ENCODE measurements at regions not wholly inside any gene's neighbourhood (a gene's known extent, or its start where the extent isn't known, plus 50 kb on each side); places are given as distances from the start of the nearest gene placed in this dataset.

DNA sequence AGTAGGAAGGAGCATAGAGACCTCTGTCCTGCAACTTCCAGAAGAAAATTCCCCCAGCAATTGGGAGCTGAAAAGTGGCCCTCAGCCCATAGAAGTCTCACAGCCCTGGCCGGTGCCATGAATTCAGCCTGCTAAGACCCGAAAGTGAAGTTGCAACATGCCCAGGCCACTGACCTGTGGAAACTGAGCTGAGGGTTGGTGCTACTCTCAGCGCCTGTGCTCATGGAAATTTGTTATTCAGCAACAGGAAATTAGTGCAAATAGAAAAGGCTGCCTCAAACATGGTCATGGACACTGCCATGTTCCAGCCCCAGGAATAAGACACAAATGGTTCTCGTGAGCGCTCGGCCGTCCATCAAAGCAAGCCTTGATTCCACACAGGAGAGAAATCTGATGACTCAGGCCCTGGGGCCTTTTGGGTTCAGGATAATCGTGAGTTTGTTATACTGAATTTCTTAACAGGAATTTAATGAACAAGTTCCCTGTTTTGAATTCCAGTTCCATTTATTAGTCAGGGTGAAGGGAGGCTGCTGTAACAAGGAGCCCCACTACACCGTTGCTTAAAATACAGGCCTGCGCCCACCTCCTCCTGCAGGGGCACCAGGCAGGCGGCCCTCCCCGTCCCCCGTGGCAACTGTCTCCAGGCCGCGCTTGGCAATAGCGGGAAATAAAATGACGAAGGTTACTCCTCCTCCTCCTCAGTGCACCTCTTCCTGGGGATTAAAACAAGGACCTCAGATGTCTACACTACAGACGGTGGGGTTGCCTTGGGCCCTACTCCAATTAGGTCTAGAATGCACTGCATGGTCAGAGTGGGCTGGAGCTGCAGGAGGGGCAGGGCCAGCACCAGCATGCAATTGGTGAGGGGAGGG, 152.9 kb downstream of the ERMARD start:
- ATAC-seq: no peak

DNA sequence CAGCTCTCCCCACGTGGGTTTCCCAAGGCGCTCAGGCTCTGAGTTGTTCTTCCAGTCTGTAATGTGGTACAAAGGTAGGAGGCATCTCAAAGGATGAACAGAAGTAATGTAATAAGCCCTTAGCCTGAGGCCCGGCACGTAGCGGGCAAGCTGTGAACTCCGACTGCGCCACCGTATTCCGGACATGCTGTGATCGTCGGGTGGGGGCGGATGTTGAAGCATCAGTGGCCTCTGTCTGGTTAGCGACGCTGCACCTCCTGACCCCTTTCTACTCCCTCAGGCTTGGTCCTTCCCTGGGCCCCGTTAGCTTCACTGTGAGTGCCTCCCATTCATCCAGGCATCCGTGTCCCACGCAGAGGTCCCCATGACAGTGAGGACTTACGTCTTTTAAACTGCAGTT, 151.7 kb downstream of the ERMARD start:
- no peak overlapping the region for H3K4me2 ChIP-seq
- H3K4me1 ChIP-seq (ENCODE audit: insufficient read depth): no peaks in the 10 kb centered on the region
- H3K27ac Mint-ChIP-seq: no peak overlapping the region
- H3K27me3 Mint-ChIP-seq (ENCODE audit: insufficient read depth, low read depth, poor library complexity): peaks cover 5% of the 10 kb centered on the region
- ATAC-seq (no peak), DNase-seq (ENCODE audit: low spot score) (no peak)
- H3K27me3 ChIP-seq (ENCODE audit: insufficient read depth): no peaks in the 10 kb centered on the region
- no peak overlapping the region for H2AFZ ChIP-seq
- no peak overlapping the region for H3K27ac ChIP-seq (ENCODE audit: low read depth)
- no peaks in the 10 kb centered on the region for H3K79me2 ChIP-seq (replicated peaks; ENCODE audit: insufficient read depth)
- no peak overlapping the region for H3K4me3 ChIP-seq
- H3K9me2 ChIP-seq (ENCODE audit: insufficient read depth): no peaks in the 10 kb centered on the region
- peaks cover 4% of the 10 kb centered on the region; the same call in 1 of the 3 replicates for H3K4me1 Mint-ChIP-seq
- H3K36me3 Mint-ChIP-seq (ENCODE audit: low read depth): no peaks in the 10 kb centered on the region; the same call in 2 of the 3 replicates
- no peak overlapping the region for H3K4me3 Mint-ChIP-seq
- H3F3A ChIP-seq (replicated peaks; ENCODE audit: low read depth): no peaks in the 10 kb centered on the region
- peaks cover 20% of the 10 kb centered on the region for H3K9me3 Mint-ChIP-seq
- no peaks in the 10 kb centered on the region for H4K20me1 ChIP-seq (replicated peaks; ENCODE audit: insufficient read depth)
- no peaks in the 10 kb centered on the region for H3K36me3 ChIP-seq (ENCODE audit: insufficient read depth)
- TF ChIP-seq, protein P1, sequence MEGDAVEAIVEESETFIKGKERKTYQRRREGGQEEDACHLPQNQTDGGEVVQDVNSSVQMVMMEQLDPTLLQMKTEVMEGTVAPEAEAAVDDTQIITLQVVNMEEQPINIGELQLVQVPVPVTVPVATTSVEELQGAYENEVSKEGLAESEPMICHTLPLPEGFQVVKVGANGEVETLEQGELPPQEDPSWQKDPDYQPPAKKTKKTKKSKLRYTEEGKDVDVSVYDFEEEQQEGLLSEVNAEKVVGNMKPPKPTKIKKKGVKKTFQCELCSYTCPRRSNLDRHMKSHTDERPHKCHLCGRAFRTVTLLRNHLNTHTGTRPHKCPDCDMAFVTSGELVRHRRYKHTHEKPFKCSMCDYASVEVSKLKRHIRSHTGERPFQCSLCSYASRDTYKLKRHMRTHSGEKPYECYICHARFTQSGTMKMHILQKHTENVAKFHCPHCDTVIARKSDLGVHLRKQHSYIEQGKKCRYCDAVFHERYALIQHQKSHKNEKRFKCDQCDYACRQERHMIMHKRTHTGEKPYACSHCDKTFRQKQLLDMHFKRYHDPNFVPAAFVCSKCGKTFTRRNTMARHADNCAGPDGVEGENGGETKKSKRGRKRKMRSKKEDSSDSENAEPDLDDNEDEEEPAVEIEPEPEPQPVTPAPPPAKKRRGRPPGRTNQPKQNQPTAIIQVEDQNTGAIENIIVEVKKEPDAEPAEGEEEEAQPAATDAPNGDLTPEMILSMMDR (conservative IDR thresholded peaks at IDR 0.05; ENCODE audit: low read depth in 2 of 2): no peak
- no peak for TF ChIP-seq ZNF114 (CRISPR knock-in tag; IDR thresholded peaks at IDR 0.05)
- TF ChIP-seq NANOG (IDR thresholded peaks at IDR 0.05; ENCODE audit: borderline replicate concordance): no peak
- TF ChIP-seq, protein P2, sequence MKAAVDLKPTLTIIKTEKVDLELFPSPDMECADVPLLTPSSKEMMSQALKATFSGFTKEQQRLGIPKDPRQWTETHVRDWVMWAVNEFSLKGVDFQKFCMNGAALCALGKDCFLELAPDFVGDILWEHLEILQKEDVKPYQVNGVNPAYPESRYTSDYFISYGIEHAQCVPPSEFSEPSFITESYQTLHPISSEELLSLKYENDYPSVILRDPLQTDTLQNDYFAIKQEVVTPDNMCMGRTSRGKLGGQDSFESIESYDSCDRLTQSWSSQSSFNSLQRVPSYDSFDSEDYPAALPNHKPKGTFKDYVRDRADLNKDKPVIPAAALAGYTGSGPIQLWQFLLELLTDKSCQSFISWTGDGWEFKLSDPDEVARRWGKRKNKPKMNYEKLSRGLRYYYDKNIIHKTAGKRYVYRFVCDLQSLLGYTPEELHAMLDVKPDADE (IDR thresholded peaks at IDR 0.05): no peak
- TF ChIP-seq STAT1 (IDR thresholded peaks at IDR 0.05; ENCODE audit: unreplicated experiment): no peak
- TF ChIP-seq, protein P3, sequence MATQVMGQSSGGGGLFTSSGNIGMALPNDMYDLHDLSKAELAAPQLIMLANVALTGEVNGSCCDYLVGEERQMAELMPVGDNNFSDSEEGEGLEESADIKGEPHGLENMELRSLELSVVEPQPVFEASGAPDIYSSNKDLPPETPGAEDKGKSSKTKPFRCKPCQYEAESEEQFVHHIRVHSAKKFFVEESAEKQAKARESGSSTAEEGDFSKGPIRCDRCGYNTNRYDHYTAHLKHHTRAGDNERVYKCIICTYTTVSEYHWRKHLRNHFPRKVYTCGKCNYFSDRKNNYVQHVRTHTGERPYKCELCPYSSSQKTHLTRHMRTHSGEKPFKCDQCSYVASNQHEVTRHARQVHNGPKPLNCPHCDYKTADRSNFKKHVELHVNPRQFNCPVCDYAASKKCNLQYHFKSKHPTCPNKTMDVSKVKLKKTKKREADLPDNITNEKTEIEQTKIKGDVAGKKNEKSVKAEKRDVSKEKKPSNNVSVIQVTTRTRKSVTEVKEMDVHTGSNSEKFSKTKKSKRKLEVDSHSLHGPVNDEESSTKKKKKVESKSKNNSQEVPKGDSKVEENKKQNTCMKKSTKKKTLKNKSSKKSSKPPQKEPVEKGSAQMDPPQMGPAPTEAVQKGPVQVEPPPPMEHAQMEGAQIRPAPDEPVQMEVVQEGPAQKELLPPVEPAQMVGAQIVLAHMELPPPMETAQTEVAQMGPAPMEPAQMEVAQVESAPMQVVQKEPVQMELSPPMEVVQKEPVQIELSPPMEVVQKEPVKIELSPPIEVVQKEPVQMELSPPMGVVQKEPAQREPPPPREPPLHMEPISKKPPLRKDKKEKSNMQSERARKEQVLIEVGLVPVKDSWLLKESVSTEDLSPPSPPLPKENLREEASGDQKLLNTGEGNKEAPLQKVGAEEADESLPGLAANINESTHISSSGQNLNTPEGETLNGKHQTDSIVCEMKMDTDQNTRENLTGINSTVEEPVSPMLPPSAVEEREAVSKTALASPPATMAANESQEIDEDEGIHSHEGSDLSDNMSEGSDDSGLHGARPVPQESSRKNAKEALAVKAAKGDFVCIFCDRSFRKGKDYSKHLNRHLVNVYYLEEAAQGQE (IDR thresholded peaks at IDR 0.05; ENCODE audit: unreplicated experiment): no peak
- TF ChIP-seq JUNB (IDR thresholded peaks at IDR 0.05; ENCODE audit: unreplicated experiment): no peak
- no peak for TF ChIP-seq EZH2phosphoT487 (IDR thresholded peaks at IDR 0.05; ENCODE audit: unreplicated experiment)

More for the DNA sequence above, 152.9 kb downstream of the ERMARD start:
- Histone ChIP-seq H3K4me1 (ENCODE audit: insufficient read depth) (no peaks in the 10 kb centered on the region), H3K27me3 (ENCODE audit: insufficient read depth) (no peaks in the 10 kb centered on the region), H4K20me1 (replicated peaks; ENCODE audit: insufficient read depth) (no peaks in the 10 kb centered on the region), H3K79me2 (replicated peaks; ENCODE audit: insufficient read depth) (no peaks in the 10 kb centered on the region), H3F3A (replicated peaks; ENCODE audit: low read depth) (no peaks in the 10 kb centered on the region), H3K36me3 (ENCODE audit: insufficient read depth) (no peaks in the 10 kb centered on the region), H3K4me3 (no peak overlapping the region), H3K4me2 (no peak overlapping the region), H3K9me2 (ENCODE audit: insufficient read depth) (no peaks in the 10 kb centered on the region), H2AFZ (no peak overlapping the region), H3K27ac (ENCODE audit: low read depth) (no peak overlapping the region)
- TF ChIP-seq NANOG (IDR thresholded peaks at IDR 0.05; ENCODE audit: borderline replicate concordance): no peak
- TF ChIP-seq, protein P2 (IDR thresholded peaks at IDR 0.05): no peak
- TF ChIP-seq, protein P3 (IDR thresholded peaks at IDR 0.05; ENCODE audit: unreplicated experiment): no peak
- Mint-ChIP-seq H3K27me3 (ENCODE audit: insufficient read depth, low read depth, poor library complexity) (peaks cover 7% of the 10 kb centered on the region), H3K27ac (no peak overlapping the region), H3K9me3 (peaks cover 14% of the 10 kb centered on the region; the same call in 2 of the 3 replicates), H3K4me3 (no peak overlapping the region), H3K36me3 (ENCODE audit: low read depth) (no peaks in the 10 kb centered on the region), H3K4me1 (peaks cover 4% of the 10 kb centered on the region; the same call in 1 of the 3 replicates)
- no peak for DNase-seq (ENCODE audit: low spot score)

Data from GM23338 (cell line).